ENCODE measurements at regions not wholly inside any gene's neighbourhood (a gene's known extent, or its start where the extent isn't known, plus 50 kb on each side); places are given as distances from the start of the nearest gene placed in this dataset.
"Not testable (repeated sequence)": the region's sequence is repeated elsewhere in the genome, so short reads cannot be mapped to it uniquely, and the experiment has no call there.

- not testable (repeated sequence) for H3K9me2 ChIP-seq (ENCODE audit: insufficient read depth); H3K4me2 ChIP-seq; H3F3A ChIP-seq (replicated peaks; ENCODE audit: low read depth); H3K27ac ChIP-seq (ENCODE audit: low read depth); H3K36me3 Mint-ChIP-seq (ENCODE audit: low read depth); H3K4me1 Mint-ChIP-seq; H3K4me1 ChIP-seq (ENCODE audit: insufficient read depth); H3K4me3 Mint-ChIP-seq; H3K27me3 ChIP-seq (ENCODE audit: insufficient read depth); H3K27me3 Mint-ChIP-seq (ENCODE audit: insufficient read depth, low read depth, poor library complexity); H3K36me3 ChIP-seq (ENCODE audit: insufficient read depth); ATAC-seq; H2AFZ ChIP-seq; H4K20me1 ChIP-seq (replicated peaks; ENCODE audit: insufficient read depth); DNase-seq (ENCODE audit: low spot score); H3K4me3 ChIP-seq; H3K79me2 ChIP-seq (replicated peaks; ENCODE audit: insufficient read depth); H3K27ac Mint-ChIP-seq
- H3K9me3 Mint-ChIP-seq: peaks cover 62% of the 10 kb centered on the region
Measured at GRCh38 chrY:21706611-21707010, 171.9 kb downstream of the RBMY1A1 start.

- H3K36me3 ChIP-seq (ENCODE audit: insufficient read depth); H3K79me2 ChIP-seq (replicated peaks; ENCODE audit: insufficient read depth); H3K4me3 ChIP-seq; H3K27ac Mint-ChIP-seq; H3K9me3 Mint-ChIP-seq; H3K27me3 Mint-ChIP-seq (ENCODE audit: insufficient read depth, low read depth, poor library complexity); H3K4me3 Mint-ChIP-seq; H2AFZ ChIP-seq; H3K9me2 ChIP-seq (ENCODE audit: insufficient read depth); H3F3A ChIP-seq (replicated peaks; ENCODE audit: low read depth); DNase-seq (ENCODE audit: low spot score); H3K4me2 ChIP-seq; H3K27ac ChIP-seq (ENCODE audit: low read depth); H3K27me3 ChIP-seq (ENCODE audit: insufficient read depth); H4K20me1 ChIP-seq (replicated peaks; ENCODE audit: insufficient read depth); H3K4me1 ChIP-seq (ENCODE audit: insufficient read depth); H3K4me1 Mint-ChIP-seq; ATAC-seq; H3K36me3 Mint-ChIP-seq (ENCODE audit: low read depth): not testable (repeated sequence)
Measured at GRCh38 chrY:21735489-21736060, 158.8 kb downstream of the RBMY1D start.

GRCh38 chrY:21744998-21745397 is 149.3 kb downstream of the RBMY1D start:
- ATAC-seq; H2AFZ ChIP-seq; H3K4me1 ChIP-seq (ENCODE audit: insufficient read depth); H3K4me1 Mint-ChIP-seq; H3K27me3 ChIP-seq (ENCODE audit: insufficient read depth); H3F3A ChIP-seq (replicated peaks; ENCODE audit: low read depth); H3K4me3 ChIP-seq; H3K27ac Mint-ChIP-seq; H3K9me2 ChIP-seq (ENCODE audit: insufficient read depth); H3K9me3 Mint-ChIP-seq; H3K4me3 Mint-ChIP-seq; H3K4me2 ChIP-seq; DNase-seq (ENCODE audit: low spot score); H3K27ac ChIP-seq (ENCODE audit: low read depth); H3K36me3 Mint-ChIP-seq (ENCODE audit: low read depth); H3K79me2 ChIP-seq (replicated peaks; ENCODE audit: insufficient read depth); H3K27me3 Mint-ChIP-seq (ENCODE audit: insufficient read depth, low read depth, poor library complexity); H4K20me1 ChIP-seq (replicated peaks; ENCODE audit: insufficient read depth); H3K36me3 ChIP-seq (ENCODE audit: insufficient read depth): not testable (repeated sequence)

GRCh38 chrY:21760243-21760642 is 134.1 kb downstream of the RBMY1D start:
- H3K4me3 Mint-ChIP-seq; H3K4me2 ChIP-seq; H3K27me3 Mint-ChIP-seq (ENCODE audit: insufficient read depth, low read depth, poor library complexity); ATAC-seq; H3K27ac ChIP-seq (ENCODE audit: low read depth); H3K79me2 ChIP-seq (replicated peaks; ENCODE audit: insufficient read depth); H3K27me3 ChIP-seq (ENCODE audit: insufficient read depth); H3K9me3 Mint-ChIP-seq; H3K4me1 ChIP-seq (ENCODE audit: insufficient read depth); H3K4me1 Mint-ChIP-seq; H3K36me3 ChIP-seq (ENCODE audit: insufficient read depth); H3F3A ChIP-seq (replicated peaks; ENCODE audit: low read depth); H3K36me3 Mint-ChIP-seq (ENCODE audit: low read depth); H4K20me1 ChIP-seq (replicated peaks; ENCODE audit: insufficient read depth); H3K9me2 ChIP-seq (ENCODE audit: insufficient read depth); H3K4me3 ChIP-seq; H3K27ac Mint-ChIP-seq; DNase-seq (ENCODE audit: low spot score); H2AFZ ChIP-seq: not testable (repeated sequence)

- not testable (repeated sequence) for H3K4me1 ChIP-seq (ENCODE audit: insufficient read depth); H3K79me2 ChIP-seq (replicated peaks; ENCODE audit: insufficient read depth); H3K27me3 Mint-ChIP-seq (ENCODE audit: insufficient read depth, low read depth, poor library complexity); H3K4me2 ChIP-seq; H3K36me3 Mint-ChIP-seq (ENCODE audit: low read depth); H3K27ac ChIP-seq (ENCODE audit: low read depth); H3K4me3 Mint-ChIP-seq; H3K36me3 ChIP-seq (ENCODE audit: insufficient read depth); H3K27ac Mint-ChIP-seq; H3F3A ChIP-seq (replicated peaks; ENCODE audit: low read depth); H4K20me1 ChIP-seq (replicated peaks; ENCODE audit: insufficient read depth); H3K4me1 Mint-ChIP-seq; H3K4me3 ChIP-seq; H3K27me3 ChIP-seq (ENCODE audit: insufficient read depth); H3K9me2 ChIP-seq (ENCODE audit: insufficient read depth); H2AFZ ChIP-seq; ATAC-seq; H3K9me3 Mint-ChIP-seq; DNase-seq (ENCODE audit: low spot score)
Measured at GRCh38 chrY:21767824-21768223, 126.5 kb downstream of the RBMY1D start.

- not testable (repeated sequence) for H3K4me3 ChIP-seq; H3K36me3 Mint-ChIP-seq (ENCODE audit: low read depth); H3K27me3 Mint-ChIP-seq (ENCODE audit: insufficient read depth, low read depth, poor library complexity); ATAC-seq; H4K20me1 ChIP-seq (replicated peaks; ENCODE audit: insufficient read depth); H3K4me3 Mint-ChIP-seq; H3K4me1 ChIP-seq (ENCODE audit: insufficient read depth); H3F3A ChIP-seq (replicated peaks; ENCODE audit: low read depth); H3K27ac Mint-ChIP-seq; H3K4me2 ChIP-seq; H3K27me3 ChIP-seq (ENCODE audit: insufficient read depth); H3K4me1 Mint-ChIP-seq; H3K9me2 ChIP-seq (ENCODE audit: insufficient read depth); H3K79me2 ChIP-seq (replicated peaks; ENCODE audit: insufficient read depth); DNase-seq (ENCODE audit: low spot score); H2AFZ ChIP-seq; H3K36me3 ChIP-seq (ENCODE audit: insufficient read depth); H3K27ac ChIP-seq (ENCODE audit: low read depth); H3K9me3 Mint-ChIP-seq
Measured at GRCh38 chrY:21782174-21782860, 112.0 kb downstream of the RBMY1D start.
